ENCODE measurements at regions not wholly inside any gene's neighbourhood (a gene's known extent, or its start where the extent isn't known, plus 50 kb on each side); places are given as distances from the start of the nearest gene placed in this dataset.
A peak's percentile ranks its signal among the peaks of the same experiment; 100 is the strongest.

GRCh38 chr6:151186804-151187330 is 52.9 kb upstream of the AKAP12 start:
- DNase-seq (peak in 2 of 5 donors; percentile 14 to 60), FAIRE-seq (no peak)
- Histone ChIP-seq H3K36me3 (ENCODE audit: control insufficient read depth in 2 of 3, insufficient read depth in 3 of 3, low read length in 3 of 3) (no peaks in the 10 kb centered on the region), H3K27me3 (ENCODE audit: control insufficient read depth, insufficient read depth, low read length) (no peaks in the 10 kb centered on the region), H3K4me3 (ENCODE audit: low read length in 3 of 3) (no peak overlapping the region), H3K9me3 (ENCODE audit: control insufficient read depth in 2 of 3, insufficient read depth in 1 of 3, low read length in 3 of 3) (no peaks in the 10 kb centered on the region), H3K27ac (ENCODE audit: low read depth in 2 of 2, low read length in 2 of 2) (no peak overlapping the region), H3K9ac (ENCODE audit: low read length in 3 of 3) (no peak overlapping the region), H3K4me1 (ENCODE audit: control insufficient read depth in 2 of 3, insufficient read depth in 2 of 3, low read depth in 1 of 3, low read length in 3 of 3) (no peaks in the 10 kb centered on the region)
- TF ChIP-seq, protein P1, sequence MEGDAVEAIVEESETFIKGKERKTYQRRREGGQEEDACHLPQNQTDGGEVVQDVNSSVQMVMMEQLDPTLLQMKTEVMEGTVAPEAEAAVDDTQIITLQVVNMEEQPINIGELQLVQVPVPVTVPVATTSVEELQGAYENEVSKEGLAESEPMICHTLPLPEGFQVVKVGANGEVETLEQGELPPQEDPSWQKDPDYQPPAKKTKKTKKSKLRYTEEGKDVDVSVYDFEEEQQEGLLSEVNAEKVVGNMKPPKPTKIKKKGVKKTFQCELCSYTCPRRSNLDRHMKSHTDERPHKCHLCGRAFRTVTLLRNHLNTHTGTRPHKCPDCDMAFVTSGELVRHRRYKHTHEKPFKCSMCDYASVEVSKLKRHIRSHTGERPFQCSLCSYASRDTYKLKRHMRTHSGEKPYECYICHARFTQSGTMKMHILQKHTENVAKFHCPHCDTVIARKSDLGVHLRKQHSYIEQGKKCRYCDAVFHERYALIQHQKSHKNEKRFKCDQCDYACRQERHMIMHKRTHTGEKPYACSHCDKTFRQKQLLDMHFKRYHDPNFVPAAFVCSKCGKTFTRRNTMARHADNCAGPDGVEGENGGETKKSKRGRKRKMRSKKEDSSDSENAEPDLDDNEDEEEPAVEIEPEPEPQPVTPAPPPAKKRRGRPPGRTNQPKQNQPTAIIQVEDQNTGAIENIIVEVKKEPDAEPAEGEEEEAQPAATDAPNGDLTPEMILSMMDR (IDR thresholded peaks at IDR 0.05; ENCODE audit: borderline replicate concordance, extremely low read depth, insufficient read depth): no peak
- intact Hi-C loops (cut with DNase I): no loop called here

Data from kidney (tissue), 13 donors.